ENCODE measurements at regions not wholly inside any gene's neighbourhood (a gene's known extent, or its start where the extent isn't known, plus 50 kb on each side); places are given as distances from the start of the nearest gene placed in this dataset.

GRCh38 chr14:83173687-83174086 is 1640.0 kb upstream of the SEL1L start:
- TF ChIP-seq EZH2 (IDR thresholded peaks at IDR 0.05) (no peak), FOXP2 (optimal IDR thresholded peaks at IDR 0.05; ENCODE audit: control extremely low read depth, extremely low read length, insufficient read depth) (no peak), POLR2AphosphoS5 (IDR thresholded peaks at IDR 0.05; ENCODE audit: borderline replicate concordance, low read depth, low read length) (no peak)
